ENCODE measurements at regions not wholly inside any gene's neighbourhood (a gene's known extent, or its start where the extent isn't known, plus 50 kb on each side); places are given as distances from the start of the nearest gene placed in this dataset.

- no peak for TF ChIP-seq Cebpa-rat (IDR thresholded peaks at IDR 0.05)
- Histone ChIP-seq H3K36me3 (no peaks in the 10 kb centered on the region), H3K4me3 (no peak overlapping the region), H4K20me1 (no peaks in the 10 kb centered on the region), H3K27me3 (no peaks in the 10 kb centered on the region), H3K4me2 (no peak overlapping the region), H3K27ac (no peak overlapping the region), H3K9ac (no peak overlapping the region), H3K9me3 (no peaks in the 10 kb centered on the region), H3K4me1 (no peaks in the 10 kb centered on the region)
These were observed 281.7 kb downstream of the HRH4 start for GRCh38 chr18:24741965-24742724.

- Histone ChIP-seq H3K4me2 (no peak overlapping the region), H3K4me1 (no peaks in the 10 kb centered on the region), H4K20me1 (no peaks in the 10 kb centered on the region), H3K4me3 (no peak overlapping the region), H3K27me3 (no peaks in the 10 kb centered on the region), H3K36me3 (no peaks in the 10 kb centered on the region), H3K9ac (no peak overlapping the region), H3K27ac (no peak overlapping the region), H3K9me3 (no peaks in the 10 kb centered on the region)
- TF ChIP-seq Cebpa-rat (IDR thresholded peaks at IDR 0.05): no peak
These were observed 294.3 kb downstream of the HRH4 start for GRCh38 chr18:24754583-24755253.

- H3K9me3 ChIP-seq: peaks cover 4% of the 10 kb centered on the region; the same call in 1 of the 2 replicates
- H4K20me1 ChIP-seq: no peaks in the 10 kb centered on the region
- H3K27ac ChIP-seq: no peak overlapping the region
- TF ChIP-seq Cebpa-rat (IDR thresholded peaks at IDR 0.05): no peak
- no peaks in the 10 kb centered on the region for H3K36me3 ChIP-seq
- H3K4me3 ChIP-seq: no peak overlapping the region
- no peaks in the 10 kb centered on the region for H3K4me1 ChIP-seq
- H3K27me3 ChIP-seq: no peaks in the 10 kb centered on the region
- no peak overlapping the region for H3K9ac ChIP-seq
- H3K4me2 ChIP-seq: no peak overlapping the region
These were observed 295.9 kb downstream of the HRH4 start for GRCh38 chr18:24756385-24756784.

GRCh38 chr18:24757134-24757533 lies 296.7 kb downstream of the HRH4 start:
- H3K9ac ChIP-seq: no peak overlapping the region
- no peaks in the 10 kb centered on the region for H3K36me3 ChIP-seq
- no peaks in the 10 kb centered on the region for H3K27me3 ChIP-seq
- peaks cover 4% of the 10 kb centered on the region; the same call in 1 of the 2 replicates for H3K9me3 ChIP-seq
- H3K27ac ChIP-seq: no peak overlapping the region
- no peak overlapping the region for H3K4me2 ChIP-seq
- no peaks in the 10 kb centered on the region for H4K20me1 ChIP-seq
- H3K4me3 ChIP-seq: no peak overlapping the region
- H3K4me1 ChIP-seq: no peaks in the 10 kb centered on the region
- no peak for TF ChIP-seq Cebpa-rat (IDR thresholded peaks at IDR 0.05)

- Histone ChIP-seq H3K9me3 (peaks cover 7% of the 10 kb centered on the region; the same call in 1 of the 2 replicates), H3K36me3 (no peaks in the 10 kb centered on the region), H3K9ac (no peak overlapping the region), H3K4me2 (no peak overlapping the region), H3K27me3 (no peaks in the 10 kb centered on the region), H3K27ac (no peak overlapping the region), H3K4me3 (no peak overlapping the region), H3K4me1 (peaks cover 8% of the 10 kb centered on the region; the same call in 1 of the 2 replicates), H4K20me1 (no peaks in the 10 kb centered on the region)
- no peak for TF ChIP-seq Cebpa-rat (IDR thresholded peaks at IDR 0.05)
These were observed 301.3 kb downstream of the HRH4 start for GRCh38 chr18:24761765-24762164.

GRCh38 chr18:24762511-24762910 lies 302.1 kb downstream of the HRH4 start:
- no peak overlapping the region for H3K9ac ChIP-seq
- no peak overlapping the region for H3K27ac ChIP-seq
- H3K4me2 ChIP-seq: no peak overlapping the region
- no peaks in the 10 kb centered on the region for H3K27me3 ChIP-seq
- TF ChIP-seq Cebpa-rat (IDR thresholded peaks at IDR 0.05): no peak
- H3K4me1 ChIP-seq: peaks cover 8% of the 10 kb centered on the region; the same call in 1 of the 2 replicates
- H4K20me1 ChIP-seq: no peaks in the 10 kb centered on the region
- peaks cover 7% of the 10 kb centered on the region; the same call in 1 of the 2 replicates for H3K9me3 ChIP-seq
- no peak overlapping the region for H3K4me3 ChIP-seq
- H3K36me3 ChIP-seq: no peaks in the 10 kb centered on the region

GRCh38 chr18:24763765-24764513 lies 303.5 kb downstream of the HRH4 start:
- no peak overlapping the region for H3K27ac ChIP-seq
- no peak for TF ChIP-seq Cebpa-rat (IDR thresholded peaks at IDR 0.05)
- H3K4me1 ChIP-seq: peaks cover 8% of the 10 kb centered on the region; the same call in 1 of the 2 replicates
- no peaks in the 10 kb centered on the region for H4K20me1 ChIP-seq
- peaks cover 7% of the 10 kb centered on the region; the same call in 1 of the 2 replicates for H3K9me3 ChIP-seq
- no peak overlapping the region for H3K9ac ChIP-seq
- H3K27me3 ChIP-seq: no peaks in the 10 kb centered on the region
- no peaks in the 10 kb centered on the region for H3K36me3 ChIP-seq
- peak overlapping the region; percentile 27; the same call in 1 of the 2 replicates for H3K4me2 ChIP-seq
- H3K4me3 ChIP-seq: no peak overlapping the region

- H3K9me3 ChIP-seq: peaks cover 7% of the 10 kb centered on the region; the same call in 1 of the 2 replicates
- no peak overlapping the region for H3K4me3 ChIP-seq
- H3K4me2 ChIP-seq: no peak overlapping the region
- no peaks in the 10 kb centered on the region for H3K36me3 ChIP-seq
- H3K9ac ChIP-seq: no peak overlapping the region
- H3K4me1 ChIP-seq: peaks cover 8% of the 10 kb centered on the region; the same call in 1 of the 2 replicates
- H3K27me3 ChIP-seq: no peaks in the 10 kb centered on the region
- no peak for TF ChIP-seq Cebpa-rat (IDR thresholded peaks at IDR 0.05)
- H4K20me1 ChIP-seq: no peaks in the 10 kb centered on the region
- no peak overlapping the region for H3K27ac ChIP-seq
These were observed 304.3 kb downstream of the HRH4 start for GRCh38 chr18:24764766-24765165.

- no peaks in the 10 kb centered on the region for H3K27me3 ChIP-seq
- no peak overlapping the region for H3K9ac ChIP-seq
- no peak overlapping the region for H3K27ac ChIP-seq
- peaks cover 3% of the 10 kb centered on the region; the same call in 1 of the 2 replicates for H3K9me3 ChIP-seq
- H3K4me3 ChIP-seq: no peak overlapping the region
- no peak for TF ChIP-seq Cebpa-rat (IDR thresholded peaks at IDR 0.05)
- peaks cover 8% of the 10 kb centered on the region; the same call in 1 of the 2 replicates for H3K4me1 ChIP-seq
- no peaks in the 10 kb centered on the region for H3K36me3 ChIP-seq
- no peak overlapping the region for H3K4me2 ChIP-seq
- no peaks in the 10 kb centered on the region for H4K20me1 ChIP-seq
These were observed 305.9 kb downstream of the HRH4 start for GRCh38 chr18:24766376-24766775.

Measured in BLaER1 (cell line).